Retinal pigment epithelial cell (primary cell): ENCODE measurements at regions not wholly inside any gene's neighbourhood (a gene's known extent, or its start where the extent isn't known, plus 50 kb on each side); places are given as distances from the start of the nearest gene placed in this dataset.

Source experiments
- DNase-seq: peaks from one replicate; pipeline ENCODE4 v3.0.0-alpha.2; 2010; ENCODE audit warnings: low read depth
- H3K4me3 ChIP-seq: 2 replicates; pipeline ENCODE4 v1.5.1; 2011; ENCODE audit warnings: mild to moderate bottlenecking, low read length, control low read depth, moderate library complexity
- CTCF ChIP-seq: conservative IDR thresholded peaks from 2 replicates; pipeline ENCODE4 v1.5.1; 2011; ENCODE audit warnings: low read depth, low read length, control low read depth, inconsistent platforms

GRCh38 chr1:242802973-242803372 lies 278.5 kb upstream of the PLD5 start:
- no peak for TF ChIP-seq CTCF
- DNase-seq = no peak
- H3K4me3 ChIP-seq = no peak overlapping the region

GRCh38 chr1:242800521-242800920 lies 276.0 kb upstream of the PLD5 start:
- TF ChIP-seq CTCF = no peak
- no peak overlapping the region for H3K4me3 ChIP-seq
- DNase-seq = no peak

GRCh38 chr1:242797856-242798255 lies 273.4 kb upstream of the PLD5 start:
- no peak for DNase-seq
- no peak overlapping the region for H3K4me3 ChIP-seq
- no peak for TF ChIP-seq CTCF

- no peak overlapping the region for H3K4me3 ChIP-seq
- DNase-seq = no peak
- no peak for TF ChIP-seq CTCF
These were observed 264.3 kb upstream of the PLD5 start for GRCh38 chr1:242788771-242789170.

GRCh38 chr1:242787968-242788367 lies 263.5 kb upstream of the PLD5 start:
- no peak overlapping the region for H3K4me3 ChIP-seq
- no peak for DNase-seq
- TF ChIP-seq CTCF = no peak

GRCh38 chr1:242784807-242785206 lies 260.3 kb upstream of the PLD5 start:
- DNase-seq = no peak
- no peak for TF ChIP-seq CTCF
- no peak overlapping the region for H3K4me3 ChIP-seq

- H3K4me3 ChIP-seq = no peak overlapping the region
- DNase-seq = no peak
- no peak for TF ChIP-seq CTCF
These were observed 259.6 kb upstream of the PLD5 start for GRCh38 chr1:242784084-242784483.
